T-helper 2 cell (primary cell): ENCODE measurements at regions not wholly inside any gene's neighbourhood (a gene's known extent, or its start where the extent isn't known, plus 50 kb on each side); places are given as distances from the start of the nearest gene placed in this dataset.

Experiments used
- DNase-seq, 5 experiments: peaks; one replicate each; pipeline versions ENCODE4 v3.0.0 to v3.0.0-alpha.2; 2012 to 2022

- peak in 1 of 5 experiments; percentile 30 for DNase-seq
Measured at GRCh38 chr2:157076526-157077161, 180.9 kb upstream of the GALNT5 start.

- no peak for DNase-seq
Measured at GRCh38 chr2:157077753-157078350, 179.7 kb upstream of the GALNT5 start.

GRCh38 chr2:157082950-157083349 lies 174.6 kb upstream of the GALNT5 start:
- DNase-seq = no peak

- DNase-seq = no peak
Measured at GRCh38 chr2:157085522-157085921, 172.0 kb upstream of the GALNT5 start.

GRCh38 chr2:157087373-157088002 lies 170.0 kb upstream of the GALNT5 start:
- no peak for DNase-seq

- DNase-seq = no peak
Measured at GRCh38 chr2:157093666-157094065, 163.8 kb upstream of the GALNT5 start.

GRCh38 chr2:157105372-157105771 lies 152.1 kb upstream of the GALNT5 start:
- no peak for DNase-seq

GRCh38 chr2:157106950-157107349 lies 150.6 kb upstream of the GALNT5 start:
- no peak for DNase-seq

GRCh38 chr2:157107460-157107859 lies 150.0 kb upstream of the GALNT5 start:
- DNase-seq = no peak

- no peak for DNase-seq
Measured at GRCh38 chr2:157107877-157108276, 149.6 kb upstream of the GALNT5 start.

GRCh38 chr2:157122776-157123175 lies 134.7 kb upstream of the GALNT5 start:
- DNase-seq = no peak

- DNase-seq = no peak
Measured at GRCh38 chr2:157124731-157125130, 132.8 kb upstream of the GALNT5 start.

GRCh38 chr2:157125685-157126084 lies 131.8 kb upstream of the GALNT5 start:
- DNase-seq = no peak

- no peak for DNase-seq
Measured at GRCh38 chr2:157127249-157128012, 130.1 kb upstream of the GALNT5 start.

GRCh38 chr2:157143901-157144300 lies 113.6 kb upstream of the GALNT5 start:
- no peak for DNase-seq

- DNase-seq = no peak
Measured at GRCh38 chr2:157149270-157149669, 108.2 kb upstream of the GALNT5 start.

GRCh38 chr2:157150747-157151146 lies 106.8 kb upstream of the GALNT5 start:
- no peak for DNase-seq

GRCh38 chr2:157152362-157152761 lies 105.1 kb upstream of the GALNT5 start:
- no peak for DNase-seq

GRCh38 chr2:157155992-157156391 lies 101.5 kb upstream of the GALNT5 start:
- DNase-seq = no peak

GRCh38 chr2:157158111-157158510 lies 99.4 kb upstream of the GALNT5 start:
- DNase-seq = no peak

- DNase-seq = no peak
Measured at GRCh38 chr2:157159221-157159934, 98.1 kb upstream of the GALNT5 start.

GRCh38 chr2:157160111-157160510 lies 97.4 kb upstream of the GALNT5 start:
- DNase-seq = no peak

GRCh38 chr2:157164370-157164769 lies 93.1 kb upstream of the GALNT5 start:
- DNase-seq = no peak
